Left kidney (tissue), 1 donor: ENCODE measurements at regions not wholly inside any gene's neighbourhood (a gene's known extent, or its start where the extent isn't known, plus 50 kb on each side); places are given as distances from the start of the nearest gene placed in this dataset.

ENCODE experiments used
- DNase-seq: peaks from one replicate; pipeline ENCODE4 v3.0.0-alpha.2; 2013

- no peak for DNase-seq
These were observed 97.6 kb downstream of the TM2D1 start for GRCh38 chr1:61627365-61627764.

GRCh38 chr1:61626816-61627215, 98.1 kb downstream of the TM2D1 start:
- DNase-seq: no peak

GRCh38 chr1:61623852-61624251, 101.1 kb downstream of the TM2D1 start:
- DNase-seq: no peak

GRCh38 chr1:61620536-61620935, 104.4 kb downstream of the TM2D1 start:
- DNase-seq: no peak

GRCh38 chr1:61618755-61619154, 106.2 kb downstream of the TM2D1 start:
- DNase-seq: no peak

- DNase-seq: no peak
These were observed 106.7 kb downstream of the TM2D1 start for GRCh38 chr1:61618193-61618592.

GRCh38 chr1:61616830-61617229, 108.1 kb downstream of the TM2D1 start:
- no peak for DNase-seq

- DNase-seq: no peak
These were observed 112.3 kb downstream of the TM2D1 start for GRCh38 chr1:61612602-61613001.

GRCh38 chr1:61609040-61609439, 115.9 kb downstream of the TM2D1 start:
- DNase-seq: no peak

GRCh38 chr1:61607448-61607847, 117.5 kb downstream of the TM2D1 start:
- no peak for DNase-seq

GRCh38 chr1:61606448-61607312, 118.3 kb downstream of the TM2D1 start:
- DNase-seq: no peak

GRCh38 chr1:61605607-61606321, 119.2 kb downstream of the TM2D1 start:
- no peak for DNase-seq

- no peak for DNase-seq
These were observed 120.3 kb downstream of the TM2D1 start for GRCh38 chr1:61604684-61605083.

GRCh38 chr1:61604261-61604660, 120.7 kb downstream of the TM2D1 start:
- DNase-seq: no peak

- DNase-seq: no peak
These were observed 122.3 kb downstream of the TM2D1 start for GRCh38 chr1:61602663-61603062.

- DNase-seq: no peak
These were observed 127.3 kb downstream of the TM2D1 start for GRCh38 chr1:61597601-61598000.

GRCh38 chr1:61593331-61593730, 131.6 kb downstream of the TM2D1 start:
- no peak for DNase-seq

- DNase-seq: no peak
These were observed 133.6 kb downstream of the TM2D1 start for GRCh38 chr1:61591351-61591750.

- peak; percentile 66 for DNase-seq
These were observed 135.9 kb downstream of the TM2D1 start for GRCh38 chr1:61588736-61589672.

GRCh38 chr1:61585714-61586113, 139.2 kb downstream of the TM2D1 start:
- DNase-seq: no peak

- DNase-seq: no peak
These were observed 141.2 kb downstream of the TM2D1 start for GRCh38 chr1:61583703-61584102.

GRCh38 chr1:61581251-61581650, 143.7 kb downstream of the TM2D1 start:
- no peak for DNase-seq
